ENCODE measurements at regions not wholly inside any gene's neighbourhood (a gene's known extent, or its start where the extent isn't known, plus 50 kb on each side); places are given as distances from the start of the nearest gene placed in this dataset.

DNA sequence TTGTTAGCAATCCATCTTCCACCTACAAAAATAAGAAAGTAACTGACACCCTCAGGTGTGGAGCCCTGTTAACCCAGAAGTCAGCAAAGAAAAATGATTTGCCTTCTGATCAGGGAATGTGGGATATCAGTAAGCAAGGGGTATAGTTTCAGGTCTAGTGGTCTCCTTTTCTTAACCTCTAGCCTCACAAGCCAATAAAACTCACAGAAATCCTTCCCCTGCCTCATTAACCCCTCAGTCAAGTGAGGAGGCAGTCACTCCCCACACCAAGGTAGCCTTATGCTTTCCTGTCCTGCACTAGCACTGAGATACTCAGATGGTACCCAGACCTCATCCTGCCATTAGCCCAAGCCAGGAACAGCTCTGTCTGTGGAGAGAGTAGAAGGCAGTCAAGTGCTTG lies 103.4 kb upstream of the VASH1 start:
- Mint-ChIP-seq H3K9me3 (peaks cover 4 to 5% of the 10 kb centered on the region in 2 donors), H3K27me3 (peaks cover 35 to 41% of the 10 kb centered on the region in 2 donors)

DNA sequence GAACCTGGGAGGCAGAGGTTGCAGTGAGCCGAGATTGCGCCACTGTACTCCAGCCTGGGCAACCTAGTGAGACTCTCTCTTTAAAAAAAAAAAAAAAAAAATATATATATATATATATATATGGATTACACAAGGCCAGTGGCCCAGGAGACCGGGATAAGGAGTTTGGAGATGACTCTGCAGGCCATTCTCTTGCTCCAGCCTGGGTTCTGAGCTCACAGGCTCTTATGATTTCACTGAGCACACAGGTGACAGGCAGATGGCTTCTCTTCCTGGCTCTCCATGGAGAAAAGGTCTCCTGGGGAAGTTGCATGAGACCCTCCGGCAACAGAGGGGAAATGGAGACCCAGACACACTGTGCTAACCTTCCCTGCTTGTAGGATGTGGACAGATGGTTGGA lies 98.7 kb upstream of the VASH1 start:
- Mint-ChIP-seq H3K4me3 (no peak overlapping the region), H3K9me3 (peaks cover 4 to 5% of the 10 kb centered on the region in 2 donors), H3K36me3 (no peaks in the 10 kb centered on the region), H3K27ac (no peak overlapping the region), H3K27me3 (peaks cover 20 to 31% of the 10 kb centered on the region in 2 donors), H3K4me1 (no peaks in the 10 kb centered on the region)
- ATAC-seq (replicated peaks) = no peak
- DNase-seq = no peak

More for the DNA sequence above, 103.4 kb upstream of the VASH1 start:
- Mint-ChIP-seq H3K4me3 (no peak overlapping the region), H3K36me3 (no peaks in the 10 kb centered on the region), H3K4me1 (no peaks in the 10 kb centered on the region), H3K27ac (no peak overlapping the region)
- no peak for DNase-seq
- ATAC-seq (replicated peaks) = no peak

GRCh38 chr14:76664790-76665189 lies 96.5 kb upstream of the VASH1 start:
- H3K9me3 Mint-ChIP-seq = peaks cover 0 to 5% of the 10 kb centered on the region in 2 donors
- ATAC-seq (replicated peaks) = no peak
- H3K27ac Mint-ChIP-seq = no peak overlapping the region
- H3K27me3 Mint-ChIP-seq = peaks cover 9 to 22% of the 10 kb centered on the region in 2 donors
- H3K4me1 Mint-ChIP-seq = no peaks in the 10 kb centered on the region
- no peak overlapping the region for H3K4me3 Mint-ChIP-seq
- no peak for DNase-seq
- H3K36me3 Mint-ChIP-seq = no peaks in the 10 kb centered on the region

GRCh38 chr14:76666746-76667145 lies 94.5 kb upstream of the VASH1 start:
- H3K27ac Mint-ChIP-seq = no peak overlapping the region
- H3K27me3 Mint-ChIP-seq = peaks cover 4 to 12% of the 10 kb centered on the region in 2 donors
- ATAC-seq (replicated peaks) = no peak
- DNase-seq = no peak
- no peaks in the 10 kb centered on the region for H3K36me3 Mint-ChIP-seq
- no peaks in the 10 kb centered on the region for H3K4me1 Mint-ChIP-seq
- peaks cover 0 to 5% of the 10 kb centered on the region in 2 donors for H3K9me3 Mint-ChIP-seq
- no peak overlapping the region for H3K4me3 Mint-ChIP-seq

GRCh38 chr14:76669770-76670169 lies 91.5 kb upstream of the VASH1 start:
- H3K36me3 Mint-ChIP-seq = no peaks in the 10 kb centered on the region
- no peaks in the 10 kb centered on the region for H3K4me1 Mint-ChIP-seq
- H3K27me3 Mint-ChIP-seq = peaks cover 10 to 27% of the 10 kb centered on the region in 2 donors
- no peak overlapping the region for H3K27ac Mint-ChIP-seq
- peaks cover 0 to 5% of the 10 kb centered on the region in 2 donors for H3K9me3 Mint-ChIP-seq
- no peak overlapping the region for H3K4me3 Mint-ChIP-seq
- ATAC-seq (replicated peaks) (no peak), DNase-seq (no peak)

DNA sequence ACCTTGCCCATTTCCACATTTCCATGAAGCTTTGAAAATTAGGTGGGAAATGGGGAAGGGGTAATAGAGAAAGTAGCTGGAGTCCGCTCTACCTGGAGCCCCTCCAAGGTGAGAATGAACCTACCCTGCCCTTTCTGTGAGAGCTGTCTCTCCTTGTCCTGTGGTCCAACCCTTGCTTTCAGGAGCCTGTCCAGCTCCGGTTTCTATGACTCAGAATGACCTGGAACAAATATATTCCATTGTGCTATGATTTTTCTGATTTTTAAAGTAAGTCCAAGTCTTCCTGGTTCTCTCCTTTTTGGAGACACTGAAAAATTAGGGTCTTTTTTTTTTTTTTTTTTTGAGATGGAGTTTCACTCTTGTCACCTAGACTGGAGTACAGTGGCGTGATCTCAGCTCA lies 89.1 kb upstream of the VASH1 start:
- Mint-ChIP-seq H3K27ac (no peak overlapping the region), H3K9me3 (peaks cover 0 to 5% of the 10 kb centered on the region in 2 donors), H3K36me3 (no peaks in the 10 kb centered on the region), H3K4me1 (no peaks in the 10 kb centered on the region), H3K4me3 (no peak overlapping the region), H3K27me3 (peaks cover 19 to 26% of the 10 kb centered on the region in 2 donors)
- DNase-seq (no peak), ATAC-seq (replicated peaks) (no peak)

- Mint-ChIP-seq H3K4me1 (no peaks in the 10 kb centered on the region), H3K27ac (no peak overlapping the region), H3K9me3 (peaks cover 0 to 3% of the 10 kb centered on the region in 2 donors), H3K27me3 (peaks cover 27 to 34% of the 10 kb centered on the region in 2 donors), H3K36me3 (no peaks in the 10 kb centered on the region), H3K4me3 (no peak overlapping the region)
- ATAC-seq (replicated peaks) (no peak), DNase-seq (no peak)
Observed at GRCh38 chr14:76673261-76673660, 88.0 kb upstream of the VASH1 start.

- Mint-ChIP-seq H3K4me3 (no peak overlapping the region), H3K36me3 (no peaks in the 10 kb centered on the region), H3K9me3 (no peaks in the 10 kb centered on the region), H3K4me1 (no peaks in the 10 kb centered on the region), H3K27me3 (peaks cover 27 to 34% of the 10 kb centered on the region in 2 donors), H3K27ac (no peak overlapping the region)
- ATAC-seq (replicated peaks) (no peak), DNase-seq (no peak)
Observed at GRCh38 chr14:76675046-76675445, 86.2 kb upstream of the VASH1 start.

- H3K27me3 Mint-ChIP-seq = peaks cover 27 to 34% of the 10 kb centered on the region in 2 donors
- DNase-seq = no peak
- no peak overlapping the region for H3K4me3 Mint-ChIP-seq
- H3K9me3 Mint-ChIP-seq = peaks cover 4 to 8% of the 10 kb centered on the region in 2 donors
- peaks cover 0 to 3% of the 10 kb centered on the region in 2 donors for H3K36me3 Mint-ChIP-seq
- no peak overlapping the region for H3K27ac Mint-ChIP-seq
- no peaks in the 10 kb centered on the region for H3K4me1 Mint-ChIP-seq
- ATAC-seq (replicated peaks) = no peak
Observed at GRCh38 chr14:76676539-76676938, 84.7 kb upstream of the VASH1 start.

GRCh38 chr14:76677534-76678145 lies 83.6 kb upstream of the VASH1 start:
- H3K9me3 Mint-ChIP-seq = peaks cover 4 to 10% of the 10 kb centered on the region in 2 donors
- no peak overlapping the region for H3K27ac Mint-ChIP-seq
- H3K27me3 Mint-ChIP-seq = peaks cover 27 to 31% of the 10 kb centered on the region in 2 donors
- H3K36me3 Mint-ChIP-seq = peaks cover 0 to 3% of the 10 kb centered on the region in 2 donors
- DNase-seq (no peak), ATAC-seq (replicated peaks) (no peak)
- no peak overlapping the region for H3K4me3 Mint-ChIP-seq
- no peaks in the 10 kb centered on the region for H3K4me1 Mint-ChIP-seq

GRCh38 chr14:76678244-76678800 lies 82.9 kb upstream of the VASH1 start:
- peaks cover 9 to 16% of the 10 kb centered on the region in 2 donors for H3K9me3 Mint-ChIP-seq
- H3K36me3 Mint-ChIP-seq = peaks cover 0 to 3% of the 10 kb centered on the region in 2 donors
- peaks cover 27 to 31% of the 10 kb centered on the region in 2 donors for H3K27me3 Mint-ChIP-seq
- H3K4me3 Mint-ChIP-seq = no peak overlapping the region
- no peaks in the 10 kb centered on the region for H3K4me1 Mint-ChIP-seq
- DNase-seq (no peak), ATAC-seq (replicated peaks) (no peak)
- no peak overlapping the region for H3K27ac Mint-ChIP-seq

GRCh38 chr14:76682367-76682766 lies 78.9 kb upstream of the VASH1 start:
- Mint-ChIP-seq H3K27me3 (peaks cover 23 to 27% of the 10 kb centered on the region in 2 donors), H3K4me1 (no peaks in the 10 kb centered on the region), H3K4me3 (no peak overlapping the region), H3K27ac (no peak overlapping the region), H3K9me3 (peaks cover 12 to 16% of the 10 kb centered on the region in 2 donors), H3K36me3 (peaks cover 0 to 3% of the 10 kb centered on the region in 2 donors)
- DNase-seq (no peak), ATAC-seq (replicated peaks) (no peak)

- Mint-ChIP-seq H3K4me1 (no peaks in the 10 kb centered on the region), H3K9me3 (peaks cover 15 to 19% of the 10 kb centered on the region in 2 donors), H3K27ac (no peak overlapping the region), H3K4me3 (no peak overlapping the region), H3K27me3 (peaks cover 31 to 45% of the 10 kb centered on the region in 2 donors), H3K36me3 (no peaks in the 10 kb centered on the region)
- no peak for ATAC-seq (replicated peaks)
- no peak for DNase-seq
Observed at GRCh38 chr14:76686646-76687045, 74.6 kb upstream of the VASH1 start.

- H3K4me3 Mint-ChIP-seq = no peak overlapping the region
- no peak for DNase-seq
- H3K27me3 Mint-ChIP-seq = peaks cover 31 to 49% of the 10 kb centered on the region in 2 donors
- H3K36me3 Mint-ChIP-seq = no peaks in the 10 kb centered on the region
- no peak for ATAC-seq (replicated peaks)
- H3K9me3 Mint-ChIP-seq = peaks cover 12 to 16% of the 10 kb centered on the region in 2 donors
- H3K27ac Mint-ChIP-seq = no peak overlapping the region
- no peaks in the 10 kb centered on the region for H3K4me1 Mint-ChIP-seq
Observed at GRCh38 chr14:76687611-76688382, 73.5 kb upstream of the VASH1 start.

DNA sequence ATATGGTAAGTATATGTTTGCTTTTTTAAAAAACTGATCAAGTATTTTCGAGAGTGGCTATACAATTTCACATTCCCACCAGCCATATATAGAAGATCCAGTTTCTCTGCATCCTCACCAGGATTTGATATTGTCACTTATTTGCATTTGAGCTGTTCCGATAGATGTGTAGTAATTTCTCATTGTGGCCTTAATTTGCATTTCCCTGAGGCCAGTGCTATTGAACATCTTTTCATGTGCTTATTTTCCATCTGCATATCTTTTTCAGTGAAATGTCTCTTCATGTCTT lies 72.9 kb upstream of the VASH1 start:
- Mint-ChIP-seq H3K27ac (no peak overlapping the region), H3K4me3 (no peak overlapping the region), H3K9me3 (peaks cover 9 to 12% of the 10 kb centered on the region in 2 donors), H3K36me3 (no peaks in the 10 kb centered on the region), H3K27me3 (peaks cover 31 to 45% of the 10 kb centered on the region in 2 donors), H3K4me1 (no peaks in the 10 kb centered on the region)
- no peak for DNase-seq
- ATAC-seq (replicated peaks) = no peak
